ENCODE measurements at regions not wholly inside any gene's neighbourhood (a gene's known extent, or its start where the extent isn't known, plus 50 kb on each side); places are given as distances from the start of the nearest gene placed in this dataset.
"Not testable (repeated sequence)": the region's sequence is repeated elsewhere in the genome, so short reads cannot be mapped to it uniquely, and the experiment has no call there.

GRCh38 chr6:168238159-168238909, 81.2 kb downstream of the DACT2 start:
- no peaks in the 10 kb centered on the region for H3K9me3 ChIP-seq
- H3K4me1 ChIP-seq, result no peaks in the 10 kb centered on the region
- H3K27me3 ChIP-seq, result peaks cover 0 to 4% (median 0%) of the 10 kb centered on the region in 3 donors
- H3K27ac ChIP-seq, result no peak overlapping the region
- H3K4me3 ChIP-seq, result no peak overlapping the region
- H3K36me3 ChIP-seq, result no peaks in the 10 kb centered on the region
- intact Hi-C loops (cut with DNase I; ENCODE audit: low total_unique reads), result no loop called here
- 83 to 91% (median 88%) methylated on average over 11 of the region's 11 CpGs for WGBS, 5 donors
- TF ChIP-seq CTCF (IDR thresholded peaks at IDR 0.05), result no peak
- no peak for TF ChIP-seq EP300 (IDR thresholded peaks at IDR 0.05)
- no peak for TF ChIP-seq POLR2A (IDR thresholded peaks at IDR 0.05)
- TF ChIP-seq POLR2AphosphoS5 (IDR thresholded peaks at IDR 0.05), result no peak
- no peak for DNase-seq

DNA sequence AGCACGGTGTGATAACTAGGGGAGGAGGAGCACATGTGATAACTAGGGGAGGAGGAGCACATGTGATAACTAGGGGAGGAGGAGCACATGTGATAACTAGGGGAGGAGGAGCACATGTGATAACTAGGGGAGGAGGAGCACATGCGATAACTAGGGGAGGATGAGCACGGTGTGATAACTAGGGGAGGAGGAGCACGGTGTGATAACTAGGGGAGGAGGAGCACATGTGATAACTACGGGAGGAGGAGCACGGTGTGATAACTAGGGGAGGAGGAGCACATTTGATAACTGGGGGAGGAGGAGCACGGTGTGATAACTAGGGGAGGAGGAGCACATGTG, 85.7 kb downstream of the DACT2 start:
- WGBS, 5 donors, result 33 to 90% (median 80%) methylated on average over 4 to 7 of the region's 7 CpGs
- H3K4me1 ChIP-seq; H3K27me3 ChIP-seq; H3K9me3 ChIP-seq; H3K27ac ChIP-seq; H3K4me3 ChIP-seq; H3K36me3 ChIP-seq; DNase-seq; intact Hi-C loops (cut with DNase I; ENCODE audit: low total_unique reads): not testable (repeated sequence)

DNA sequence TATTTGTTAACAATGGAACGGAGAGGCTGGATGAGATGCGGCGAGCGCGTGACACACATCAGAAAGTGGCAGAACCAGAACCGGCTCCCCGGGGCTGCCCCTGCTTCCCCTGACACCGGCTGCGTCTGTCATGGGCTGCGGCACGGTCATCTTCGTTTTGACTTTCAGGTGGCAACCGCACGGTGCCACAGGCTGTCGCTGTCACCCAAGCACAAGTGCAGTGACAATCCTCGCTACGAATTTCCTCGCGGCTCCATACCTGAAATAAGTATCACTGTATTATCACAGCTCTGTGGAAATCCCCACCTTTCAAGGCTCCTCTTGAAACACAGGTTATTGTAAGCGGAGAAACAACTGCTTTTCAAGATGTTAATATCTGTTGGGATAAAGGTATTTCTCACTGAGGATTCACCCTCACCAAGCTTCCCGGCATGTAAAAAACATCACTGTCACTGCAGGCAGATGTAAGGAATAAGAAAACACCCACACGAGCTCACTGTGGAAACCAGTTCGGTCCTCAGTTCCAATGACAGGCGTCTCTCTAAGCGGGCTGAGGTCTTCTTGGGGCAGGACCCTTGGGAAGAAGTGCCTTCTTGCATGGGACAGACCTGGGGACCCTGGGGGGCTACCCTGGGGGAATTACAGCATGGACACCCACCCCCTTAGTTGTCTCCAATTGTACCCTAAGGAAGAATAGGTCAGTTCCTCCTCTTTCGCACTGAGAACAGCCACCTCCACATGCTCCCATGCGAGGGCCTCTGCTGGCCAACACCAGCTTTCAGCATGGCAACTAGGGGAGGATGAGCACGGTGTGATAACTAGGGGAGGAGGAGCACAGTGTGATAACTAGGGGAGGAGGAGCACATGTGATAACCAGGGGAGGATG, 86.3 kb downstream of the DACT2 start:
- Histone ChIP-seq H3K4me3 (no peak overlapping the region), H3K36me3 (no peaks in the 10 kb centered on the region), H3K27me3 (no peaks in the 10 kb centered on the region), H3K4me1 (no peaks in the 10 kb centered on the region), H3K9me3 (no peaks in the 10 kb centered on the region), H3K27ac (no peak overlapping the region)
- DNase-seq, result no peak
- TF ChIP-seq POLR2AphosphoS5 (IDR thresholded peaks at IDR 0.05) (no peak), EP300 (IDR thresholded peaks at IDR 0.05) (no peak), POLR2A (IDR thresholded peaks at IDR 0.05) (no peak), CTCF (IDR thresholded peaks at IDR 0.05) (no peak)
- 81 to 90% (median 86%) methylated on average over 28 of the region's 28 CpGs for WGBS, 5 donors
- intact Hi-C loops (cut with DNase I; ENCODE audit: low total_unique reads), result no loop called here

DNA sequence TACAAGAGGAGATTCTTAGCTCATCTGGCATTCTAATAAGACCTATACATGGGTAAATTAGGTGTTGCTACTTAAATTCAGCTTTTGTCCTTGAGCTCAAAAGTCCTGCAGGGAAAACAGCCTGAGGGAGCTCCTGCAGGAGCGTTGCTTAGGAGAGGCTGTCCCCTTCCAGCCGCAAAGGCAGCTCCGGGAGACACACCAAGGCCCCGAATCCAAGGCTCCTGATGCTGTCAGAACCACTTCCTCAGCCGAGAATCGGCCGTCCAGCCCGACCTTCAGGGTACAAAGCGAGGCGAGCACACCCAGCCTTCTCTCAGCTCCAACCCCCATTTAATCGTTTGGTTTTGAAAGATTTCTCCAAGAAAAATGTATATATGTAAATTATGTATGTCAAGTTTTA, 87.0 kb downstream of the DACT2 start:
- TF ChIP-seq CTCF (IDR thresholded peaks at IDR 0.05) (no peak), EP300 (IDR thresholded peaks at IDR 0.05) (no peak), POLR2A (IDR thresholded peaks at IDR 0.05) (no peak), POLR2AphosphoS5 (IDR thresholded peaks at IDR 0.05) (no peak)
- Histone ChIP-seq H3K9me3 (no peaks in the 10 kb centered on the region), H3K27ac (no peak overlapping the region), H3K27me3 (no peaks in the 10 kb centered on the region), H3K36me3 (no peaks in the 10 kb centered on the region), H3K4me3 (no peak overlapping the region), H3K4me1 (no peaks in the 10 kb centered on the region)
- intact Hi-C loops (cut with DNase I; ENCODE audit: low total_unique reads), result no loop called here
- no peak for DNase-seq
- WGBS, 5 donors, result 58 to 79% (median 66%) methylated on average over 11 of the region's 11 CpGs

- H3K4me3 ChIP-seq, result no peak overlapping the region
Measured at GRCh38 chr6:168232062-168232461, 87.5 kb downstream of the DACT2 start.

More at GRCh38 chr6:168232062-168232461, 87.5 kb downstream of the DACT2 start:
- intact Hi-C loops (cut with DNase I; ENCODE audit: low total_unique reads), result no loop called here
- Histone ChIP-seq H3K9me3 (no peaks in the 10 kb centered on the region), H3K4me1 (no peaks in the 10 kb centered on the region), H3K27me3 (no peaks in the 10 kb centered on the region), H3K27ac (no peak overlapping the region), H3K36me3 (no peaks in the 10 kb centered on the region)
- no peak for DNase-seq
- 55 to 78% (median 62%) methylated on average over 6 of the region's 6 CpGs for WGBS, 5 donors
- TF ChIP-seq POLR2AphosphoS5 (IDR thresholded peaks at IDR 0.05) (no peak), POLR2A (IDR thresholded peaks at IDR 0.05) (no peak), CTCF (IDR thresholded peaks at IDR 0.05) (no peak), EP300 (IDR thresholded peaks at IDR 0.05) (no peak)

Measured in stomach (tissue), 8 donors.